Fibroblast of pulmonary artery (primary cell): ENCODE measurements at regions not wholly inside any gene's neighbourhood (a gene's known extent, or its start where the extent isn't known, plus 50 kb on each side); places are given as distances from the start of the nearest gene placed in this dataset.
"Not testable (repeated sequence)": the region's sequence is repeated elsewhere in the genome, so short reads cannot be mapped to it uniquely, and the experiment has no call there.

ENCODE experiments used
- DNase-seq: peaks from one replicate; pipeline ENCODE4 v3.0.0-alpha.2; 2010; ENCODE audit warnings: low read depth
- H3K4me3 ChIP-seq: replicated peaks from 2 replicates; pipeline ENCODE4 v1.5.1; 2011; ENCODE audit warnings: low read depth, mild to moderate bottlenecking, control low read depth, low read length, moderate library complexity
- TF ChIP-seq, protein P1 (sequence below): IDR thresholded peaks from 2 replicates; pipeline ENCODE4 v1.5.1; 2011; ENCODE audit warnings: mild to moderate bottlenecking, control low read depth, low read length, inconsistent platforms; ENCODE audit errors: missing control alignments

DNA sequence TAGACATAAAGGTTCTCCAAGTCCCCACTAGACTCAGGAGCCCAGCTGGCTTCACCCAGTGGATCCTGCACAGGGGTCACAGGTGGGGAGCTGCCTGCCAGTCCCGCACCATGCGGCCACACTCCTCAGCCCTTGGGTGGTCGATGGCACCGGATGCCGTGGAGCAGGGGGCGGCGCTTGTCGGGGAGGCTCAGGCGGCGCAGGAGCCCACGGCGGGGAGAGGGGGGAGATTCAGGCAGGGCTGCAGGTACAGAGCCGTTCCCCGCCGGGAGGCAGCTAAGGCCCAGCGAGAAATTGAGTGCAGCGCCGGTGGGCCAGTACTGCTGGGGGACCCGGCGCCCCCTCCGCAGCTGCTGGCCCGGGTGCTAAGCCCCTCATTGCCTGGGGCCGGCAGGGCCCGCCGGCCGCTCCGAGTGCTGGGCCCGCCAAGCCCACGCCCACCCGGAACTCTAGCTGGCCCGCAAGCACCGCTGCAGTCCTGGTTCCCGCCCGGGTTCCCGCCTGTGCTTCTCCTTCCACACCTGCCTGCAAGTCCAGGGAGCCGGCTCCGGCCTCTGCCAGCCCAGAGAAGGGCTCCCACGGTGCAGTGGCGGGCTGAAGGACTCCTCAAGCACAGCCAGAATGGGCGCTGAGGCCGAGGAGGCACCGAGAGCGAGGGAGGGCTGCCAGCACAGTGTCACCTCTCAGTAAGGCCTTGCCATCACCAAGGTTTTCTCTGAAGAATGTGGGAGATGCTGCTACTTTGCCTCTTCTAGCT is 58.4 kb upstream of the PPP1R12A start:
- TF ChIP-seq, protein P1, sequence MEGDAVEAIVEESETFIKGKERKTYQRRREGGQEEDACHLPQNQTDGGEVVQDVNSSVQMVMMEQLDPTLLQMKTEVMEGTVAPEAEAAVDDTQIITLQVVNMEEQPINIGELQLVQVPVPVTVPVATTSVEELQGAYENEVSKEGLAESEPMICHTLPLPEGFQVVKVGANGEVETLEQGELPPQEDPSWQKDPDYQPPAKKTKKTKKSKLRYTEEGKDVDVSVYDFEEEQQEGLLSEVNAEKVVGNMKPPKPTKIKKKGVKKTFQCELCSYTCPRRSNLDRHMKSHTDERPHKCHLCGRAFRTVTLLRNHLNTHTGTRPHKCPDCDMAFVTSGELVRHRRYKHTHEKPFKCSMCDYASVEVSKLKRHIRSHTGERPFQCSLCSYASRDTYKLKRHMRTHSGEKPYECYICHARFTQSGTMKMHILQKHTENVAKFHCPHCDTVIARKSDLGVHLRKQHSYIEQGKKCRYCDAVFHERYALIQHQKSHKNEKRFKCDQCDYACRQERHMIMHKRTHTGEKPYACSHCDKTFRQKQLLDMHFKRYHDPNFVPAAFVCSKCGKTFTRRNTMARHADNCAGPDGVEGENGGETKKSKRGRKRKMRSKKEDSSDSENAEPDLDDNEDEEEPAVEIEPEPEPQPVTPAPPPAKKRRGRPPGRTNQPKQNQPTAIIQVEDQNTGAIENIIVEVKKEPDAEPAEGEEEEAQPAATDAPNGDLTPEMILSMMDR = no peak
- no peak for DNase-seq
- no peak overlapping the region for H3K4me3 ChIP-seq

DNA sequence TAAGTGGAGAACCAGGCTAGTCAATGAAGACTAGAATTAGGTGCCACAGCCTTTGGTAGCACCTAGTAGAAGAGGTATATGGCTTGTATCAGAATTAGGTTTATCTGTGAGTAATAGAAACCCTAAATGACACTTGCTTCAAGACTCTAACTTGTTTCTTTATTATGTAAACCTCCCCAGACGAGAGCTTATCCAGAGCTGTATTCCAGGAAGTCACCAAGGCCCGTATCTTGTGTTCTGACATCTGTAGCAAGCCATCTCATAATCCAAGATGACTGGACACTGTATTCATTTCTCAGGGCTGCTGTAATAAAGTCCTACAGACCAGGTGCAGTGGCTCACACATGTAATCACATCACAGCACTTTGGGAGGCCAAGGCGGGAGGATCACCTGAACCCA is 56.7 kb upstream of the PPP1R12A start:
- DNase-seq = no peak
- TF ChIP-seq, protein P1 = no peak
- no peak overlapping the region for H3K4me3 ChIP-seq

DNA sequence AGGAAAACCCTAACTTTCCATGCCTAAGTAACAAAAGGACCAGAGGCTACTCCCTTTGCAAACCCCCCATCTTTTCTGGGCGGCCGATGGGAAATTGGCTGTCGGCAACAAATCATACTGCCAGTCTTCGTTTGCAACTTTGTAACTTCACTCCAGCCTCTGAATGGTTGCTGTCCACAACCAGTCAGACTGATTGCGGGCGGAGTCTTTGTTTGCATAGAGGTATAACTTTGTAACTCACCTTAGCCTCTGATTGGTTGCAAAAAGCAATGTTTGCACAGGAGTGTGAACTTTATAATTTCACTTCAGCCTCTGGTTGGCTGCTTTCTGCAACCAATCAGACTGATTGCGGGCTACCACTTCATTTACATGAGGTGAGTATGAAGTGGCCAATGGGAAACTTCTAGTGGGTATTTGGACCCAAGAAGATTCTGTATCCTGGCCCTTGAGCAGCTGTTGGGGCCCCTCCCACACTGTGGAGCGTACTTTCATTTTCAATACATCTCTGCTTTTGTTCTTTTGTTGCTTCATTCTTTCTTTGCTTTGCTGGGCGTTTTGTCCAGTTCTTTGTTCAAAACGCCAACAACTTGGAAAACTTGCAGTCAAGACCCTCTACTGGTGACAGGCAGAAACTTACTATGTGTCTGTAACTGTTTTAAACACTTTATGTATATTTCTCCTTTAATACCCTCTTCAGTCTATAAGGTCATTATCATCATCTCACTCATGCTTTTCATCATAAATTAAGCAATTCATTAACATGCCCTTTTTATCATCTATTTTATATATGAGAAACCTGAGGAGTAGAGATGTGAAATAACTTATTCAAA is 55.8 kb upstream of the PPP1R12A start:
- not testable (repeated sequence) for H3K4me3 ChIP-seq, DNase-seq

DNA sequence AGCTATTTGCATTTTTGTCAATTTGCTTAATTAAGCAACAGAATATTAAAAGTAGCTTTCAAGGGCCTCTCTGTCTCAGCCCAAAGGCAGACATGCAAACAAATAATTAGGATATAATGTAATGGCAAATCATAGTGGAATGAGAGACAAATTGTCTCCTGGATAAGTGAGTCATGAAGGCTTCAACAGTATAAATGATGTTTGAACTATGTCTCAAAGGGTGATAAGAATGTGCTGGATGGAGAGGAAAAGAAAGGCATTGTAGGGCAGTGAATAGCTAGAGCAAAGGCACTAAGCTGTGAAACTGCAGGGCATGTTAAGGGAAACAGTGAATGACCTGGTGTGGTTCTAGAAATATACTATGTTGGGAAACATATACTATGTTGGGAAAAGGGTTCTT is 53.5 kb upstream of the PPP1R12A start:
- DNase-seq = peak; percentile 24
- no peak overlapping the region for H3K4me3 ChIP-seq
- TF ChIP-seq, protein P1 = no peak

DNA sequence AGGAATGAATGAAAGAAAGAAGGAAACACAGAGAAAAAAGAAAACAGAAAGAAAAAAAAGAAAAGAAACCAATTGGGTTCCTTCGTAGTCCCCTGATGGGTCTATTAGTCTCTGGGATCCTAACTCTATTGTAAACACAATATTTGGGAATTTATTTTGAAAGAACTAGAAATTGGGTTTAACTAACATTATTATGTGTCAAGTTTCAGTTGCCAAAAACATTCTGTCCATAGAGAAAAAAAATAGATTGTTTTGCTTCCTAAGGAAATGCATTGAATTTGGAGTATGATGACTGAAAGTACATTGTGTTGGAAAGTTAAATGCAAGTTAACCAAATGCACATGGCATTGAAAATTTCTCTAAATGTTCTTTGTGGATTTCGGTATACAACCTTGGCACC is 52.8 kb upstream of the PPP1R12A start:
- TF ChIP-seq, protein P1 = no peak
- no peak overlapping the region for H3K4me3 ChIP-seq
- no peak for DNase-seq
